Right atrium auricular region (tissue), 2 donors: ENCODE measurements at regions not wholly inside any gene's neighbourhood (a gene's known extent, or its start where the extent isn't known, plus 50 kb on each side); places are given as distances from the start of the nearest gene placed in this dataset.

Experiments used
- DNase-seq: peaks from one replicate; pipeline ENCODE4 v3.0.0-alpha.2; 2019; ENCODE audit warnings: low spot score
- H3K27ac ChIP-seq, 2 donors: fragments of 200-600 bp; sonication (generic); 1 replicate in 1 of 2; 2 replicates in 1 of 2; pipeline ENCODE4 v1.5.1; 2016 to 2019
- H3K27me3 ChIP-seq, 2 donors: fragments of 200-600 bp; sonication (generic); one replicate each; pipeline versions ENCODE4 v1.5.1 to v1.6.0; 2017 to 2019
- H3K36me3 ChIP-seq: fragments of 200-600 bp; sonication (generic); one replicate; pipeline ENCODE4 v1.5.1; 2016
- H3K4me1 ChIP-seq, 2 donors: fragments of 200-600 bp; sonication (generic); one replicate each; pipeline versions ENCODE4 v1.5.1 to v1.6.0; 2017 to 2019
- H3K4me3 ChIP-seq, 2 donors: fragments of 200-600 bp; sonication (generic); 1 replicate in 1 of 2; 2 replicates in 1 of 2; pipeline ENCODE4 v1.5.1; 2017 to 2019; ENCODE audit warnings: mild to moderate bottlenecking in 1 of 2, moderate library complexity in 1 of 2
- H3K9me3 ChIP-seq, 2 donors: fragments of 200-600 bp; sonication (generic); one replicate each; pipeline ENCODE4 v1.5.1; 2019
- CTCF ChIP-seq, 2 donors: fragments of 200-600 bp; sonication (generic); IDR thresholded peaks; one replicate each; pipeline ENCODE4 v1.5.1; 2019; ENCODE audit warnings: antibody characterized with exemption in 2 of 2

- Histone ChIP-seq H3K27ac (no peak overlapping the region), H3K4me3 (no peak overlapping the region), H3K9me3 (no peaks in the 10 kb centered on the region), H3K36me3 (no peaks in the 10 kb centered on the region), H3K27me3 (no peaks in the 10 kb centered on the region), H3K4me1 (no peaks in the 10 kb centered on the region)
- TF ChIP-seq CTCF (IDR thresholded peaks at IDR 0.05), result no peak
- DNase-seq, result no peak
Observed at GRCh38 chr14:42806909-42807315, 1200.2 kb downstream of the LRFN5 start.

DNA sequence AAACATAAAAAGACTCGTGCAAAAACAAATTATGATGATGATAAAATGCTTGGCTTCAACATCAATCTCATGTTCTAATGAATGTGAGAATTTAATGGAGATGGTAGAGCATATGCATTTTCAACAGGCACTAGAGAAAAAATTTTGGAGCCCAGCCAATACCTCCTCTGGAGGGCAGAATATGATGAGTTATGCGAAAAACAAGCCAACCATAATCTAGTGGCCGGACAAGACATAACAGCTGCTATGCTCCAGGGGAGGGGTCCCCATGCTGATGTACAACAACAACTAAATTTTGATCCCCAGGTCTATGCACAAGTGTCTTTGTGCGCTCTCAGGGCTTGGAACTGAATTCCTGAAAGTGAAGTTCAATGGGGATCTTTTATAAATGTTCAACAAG lies 1197.5 kb downstream of the LRFN5 start:
- Histone ChIP-seq H3K4me3 (no peak overlapping the region), H3K4me1 (no peaks in the 10 kb centered on the region), H3K27ac (no peak overlapping the region), H3K9me3 (no peaks in the 10 kb centered on the region), H3K36me3 (no peaks in the 10 kb centered on the region), H3K27me3 (no peaks in the 10 kb centered on the region)
- DNase-seq, result no peak
- TF ChIP-seq CTCF (IDR thresholded peaks at IDR 0.05), result no peak

- no peak for TF ChIP-seq CTCF (IDR thresholded peaks at IDR 0.05)
- H3K9me3 ChIP-seq, result no peaks in the 10 kb centered on the region
- H3K4me3 ChIP-seq, result no peak overlapping the region
- no peaks in the 10 kb centered on the region for H3K36me3 ChIP-seq
- no peak for DNase-seq
- H3K27me3 ChIP-seq, result no peaks in the 10 kb centered on the region
- no peak overlapping the region for H3K27ac ChIP-seq
- no peaks in the 10 kb centered on the region for H3K4me1 ChIP-seq
Observed at GRCh38 chr14:42802346-42802745, 1195.7 kb downstream of the LRFN5 start.

DNA sequence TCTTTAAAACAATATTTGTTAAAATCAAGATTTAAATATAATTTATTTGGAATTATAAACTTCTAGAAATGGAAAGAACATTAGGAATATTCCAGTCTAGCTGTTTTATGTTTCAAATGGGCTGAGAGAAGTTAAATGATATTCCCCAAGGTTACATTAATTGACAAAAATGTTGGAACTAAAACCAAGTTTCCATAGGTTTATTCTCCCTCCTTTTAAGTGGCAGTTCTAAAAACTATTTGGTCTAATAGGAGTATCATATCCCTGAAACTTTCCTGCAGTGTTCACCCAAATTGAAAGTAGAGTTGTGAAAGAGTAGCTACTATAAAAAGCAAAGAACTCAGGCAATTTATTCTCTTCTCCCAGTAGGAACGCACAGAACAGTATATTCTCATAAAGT lies 1185.5 kb downstream of the LRFN5 start:
- Histone ChIP-seq H3K27me3 (no peaks in the 10 kb centered on the region), H3K36me3 (no peaks in the 10 kb centered on the region), H3K27ac (no peak overlapping the region), H3K4me3 (no peak overlapping the region), H3K4me1 (no peaks in the 10 kb centered on the region), H3K9me3 (no peaks in the 10 kb centered on the region)
- no peak for DNase-seq
- no peak for TF ChIP-seq CTCF (IDR thresholded peaks at IDR 0.05)

DNA sequence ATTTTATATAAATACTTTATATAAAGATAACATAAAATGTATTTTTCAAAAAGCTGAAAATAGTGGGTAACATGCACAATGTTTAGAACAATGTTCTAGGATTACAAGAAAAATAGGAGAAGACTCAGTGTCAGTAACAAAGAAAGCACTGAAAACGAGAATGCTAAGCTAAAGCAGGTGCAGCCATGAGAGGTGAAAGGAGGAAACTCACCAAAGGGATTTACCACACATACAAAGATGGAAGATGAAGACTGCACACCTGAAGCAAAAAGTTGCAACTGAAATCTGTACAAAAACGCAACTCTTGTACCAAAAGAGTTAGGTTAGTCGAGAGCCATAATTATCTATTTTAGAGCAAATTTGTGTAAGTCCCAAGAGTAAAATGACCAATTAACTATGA lies 1176.1 kb downstream of the LRFN5 start:
- H3K27me3 ChIP-seq, result no peaks in the 10 kb centered on the region
- no peak for TF ChIP-seq CTCF (IDR thresholded peaks at IDR 0.05)
- no peak overlapping the region for H3K27ac ChIP-seq

DNA sequence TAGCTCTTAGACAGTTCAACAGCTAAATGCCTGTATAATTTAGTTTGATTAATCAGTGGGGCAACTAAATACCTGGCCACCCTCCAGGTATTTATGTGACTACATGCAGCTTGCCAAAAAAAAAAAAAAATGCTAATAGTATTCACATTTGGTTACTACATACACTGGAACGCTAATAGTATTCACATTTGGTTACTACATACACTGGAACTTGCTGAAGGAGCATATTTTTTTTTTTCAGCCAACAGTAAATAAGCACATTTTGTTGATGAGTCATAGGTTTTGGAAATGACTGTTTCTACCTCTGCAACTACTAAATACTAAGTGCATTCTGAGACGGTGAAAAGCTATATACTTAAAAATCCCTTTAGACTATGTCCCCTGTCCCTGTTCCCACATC lies 1172.3 kb downstream of the LRFN5 start:
- TF ChIP-seq CTCF (IDR thresholded peaks at IDR 0.05), result no peak
- Histone ChIP-seq H3K4me3 (no peak overlapping the region), H3K4me1 (no peaks in the 10 kb centered on the region), H3K27me3 (no peaks in the 10 kb centered on the region), H3K36me3 (no peaks in the 10 kb centered on the region), H3K27ac (no peak overlapping the region), H3K9me3 (peaks cover 0 to 4% of the 10 kb centered on the region in 2 donors)
- DNase-seq, result no peak

More for the DNA sequence above, 1176.1 kb downstream of the LRFN5 start:
- H3K9me3 ChIP-seq, result peaks cover 0 to 17% of the 10 kb centered on the region in 2 donors
- no peaks in the 10 kb centered on the region for H3K4me1 ChIP-seq
- H3K4me3 ChIP-seq, result no peak overlapping the region
- DNase-seq, result no peak
- H3K36me3 ChIP-seq, result no peaks in the 10 kb centered on the region
